A549 (cell line): ENCODE measurements at regions not wholly inside any gene's neighbourhood (a gene's known extent, or its start where the extent isn't known, plus 50 kb on each side); places are given as distances from the start of the nearest gene placed in this dataset.
A peak's percentile ranks its signal among the peaks of the same experiment; 100 is the strongest.

Experiments
- ATAC-seq, 2 experiments: fragments of 200-7000 bp in 1 of 2; fragments of >200 bp in 1 of 2; cut with Nextera tagmentation in 1 of 2; cut with Tn5 transposase in 1 of 2; 3 replicates each; pipeline versions ENCODE4 v1.8.0 to v1.9.1; 2018 to 2020; ENCODE audit warnings: mild to moderate bottlenecking in 1 of 2, moderate library complexity in 1 of 2
- CTCF ChIA-PET: fragments of 300-600 bp; sonication (Branson Sonifier 250); formaldehyde crosslinking; extraction: SDS; loops from one replicate; lab custom pipeline; 2021; ENCODE audit warnings: antibody characterized with exemption, inconsistent platforms; lab: Yijun Ruan, JAX
- POLR2A ChIA-PET: fragments of 350-600 bp; formaldehyde crosslinking; extraction: SDS; loops from one replicate; lab custom pipeline; 2021; ENCODE audit warnings: antibody characterized with exemption, inconsistent platforms; lab: Yijun Ruan, JAX
- DNase-seq, 2 experiments: peaks; one replicate each; pipeline versions ENCODE4 v3.0.0 to v3.0.0-alpha.2; 2011 to 2016; ENCODE audit warnings: low read depth in 1 of 2, low spot score in 1 of 2
- FAIRE-seq: peaks from 2 replicates; lab custom pipeline; 2011; peaks lifted over from hg19 to GRCh38; lab: Jason Lieb, UNC
- H3K27ac ChIP-seq, 2 experiments: fragments of >200 bp; sonication (Bioruptor Twin); formaldehyde crosslinking; 3 replicates each; pipeline ENCODE4 v1.5.1; 2016 to 2017
- H3K4me1 ChIP-seq: fragments of >200 bp; sonication (Bioruptor Twin); formaldehyde crosslinking; 3 replicates; pipeline ENCODE4 v1.6.1; 2016
- H3K4me2 ChIP-seq: fragments of >200 bp; sonication (Bioruptor Twin); formaldehyde crosslinking; 3 replicates; pipeline ENCODE4 v1.6.1; 2016
- H3K4me3 ChIP-seq: fragments of >200 bp; sonication (Bioruptor Twin); formaldehyde crosslinking; 3 replicates; pipeline ENCODE4 v1.5.1; 2016
- H3K9me3 ChIP-seq: fragments of >200 bp; sonication (Bioruptor Twin); formaldehyde crosslinking; 3 replicates; pipeline ENCODE4 v1.6.1; 2016
- CHD4 ChIP-seq: fragments of 200-600 bp; sonication (generic); IDR thresholded peaks from 2 replicates; pipeline ENCODE4 v1.6.1; 2016; ENCODE audit warnings: antibody characterized with exemption, mild to moderate bottlenecking, borderline replicate concordance
- EHF ChIP-seq: fragments of 250-450 bp; sonication (Bioruptor Pico); IDR thresholded peaks from 2 replicates; pipeline ENCODE4 v1.5.0; 2020; ENCODE audit warnings: mild to moderate bottlenecking
- EP300 ChIP-seq, 2 experiments: fragments of >200 bp; sonication (Bioruptor Twin); formaldehyde crosslinking; IDR thresholded peaks; 2 replicates in 1 of 2; 3 replicates in 1 of 2; pipeline ENCODE4 v1.6.1; 2016 to 2017
- GATA3 ChIP-seq: IDR thresholded peaks from 2 replicates; pipeline ENCODE4 v1.6.1; 2012; ENCODE audit warnings: borderline replicate concordance
- HEYL ChIP-seq: fragments of 250-450 bp; sonication (Bioruptor Pico); IDR thresholded peaks from 2 replicates; pipeline ENCODE4 v1.8.0; 2021; ENCODE audit warnings: mild to moderate bottlenecking, moderate library complexity
- JUN ChIP-seq, 2 experiments: fragments of >200 bp; sonication (Bioruptor Twin); formaldehyde crosslinking; IDR thresholded peaks; 2 replicates in 1 of 2; 3 replicates in 1 of 2; pipeline ENCODE4 v1.6.1; 2016 to 2017
- KDM1A ChIP-seq: fragments of 200-600 bp; sonication (generic); IDR thresholded peaks from 2 replicates; pipeline ENCODE4 v1.6.1; 2016; ENCODE audit warnings: low read depth, mild to moderate bottlenecking
- KDM5A ChIP-seq: fragments of 200-600 bp; sonication (generic); IDR thresholded peaks from 2 replicates; pipeline ENCODE4 v1.6.1; 2016; ENCODE audit warnings: antibody characterized with exemption, mild to moderate bottlenecking
- MAZ ChIP-seq: fragments of 150-350 bp; IDR thresholded peaks from 2 replicates; pipeline ENCODE4 v1.6.1; 2014; ENCODE audit warnings: antibody characterized with exemption, low read depth, low read length, borderline replicate concordance
- NFE2L2 ChIP-seq: fragments of 150-350 bp; conservative IDR thresholded peaks from 2 replicates; pipeline ENCODE4 v1.6.1; 2014; ENCODE audit warnings: low read length
- NPAS2 ChIP-seq: fragments of 250-450 bp; sonication (Bioruptor Pico); IDR thresholded peaks from 2 replicates; pipeline ENCODE4 v1.8.0; 2022; ENCODE audit warnings: mild to moderate bottlenecking, moderate library complexity, borderline replicate concordance
- PBX3 ChIP-seq: IDR thresholded peaks from 2 replicates; pipeline ENCODE4 v1.6.1; 2012
- PHF8 ChIP-seq: fragments of 200-600 bp; sonication (generic); IDR thresholded peaks from 2 replicates; pipeline ENCODE4 v1.6.1; 2016; ENCODE audit warnings: low read depth, mild to moderate bottlenecking, antibody characterized with exemption, moderate library complexity, borderline replicate concordance
- POLR2A ChIP-seq: IDR thresholded peaks from 2 replicates; pipeline ENCODE4 v1.6.1; 2012; ENCODE audit warnings: mild to moderate bottlenecking, low read length
- RFX5 ChIP-seq: fragments of 450-650 bp; IDR thresholded peaks from 2 replicates; pipeline ENCODE4 v1.7.1; 2014; ENCODE audit warnings: antibody characterized with exemption, mild to moderate bottlenecking, moderate library complexity
- RNF2 ChIP-seq: fragments of 200-600 bp; sonication (generic); IDR thresholded peaks from 2 replicates; pipeline ENCODE4 v1.6.1; 2016; ENCODE audit warnings: low read depth, mild to moderate bottlenecking, antibody characterized with exemption, moderate library complexity, borderline replicate concordance
- SREBF2 ChIP-seq: fragments of 450-650 bp; IDR thresholded peaks from 2 replicates; pipeline ENCODE4 v1.6.1; 2014; ENCODE audit warnings: mild to moderate bottlenecking, moderate library complexity
- ZNF302 ChIP-seq: fragments of 250-450 bp; sonication (Bioruptor Pico); IDR thresholded peaks from 2 replicates; pipeline ENCODE4 v1.9.0; 2021; ENCODE audit warnings: inconsistent platforms, mild to moderate bottlenecking, moderate library complexity
- ZSCAN20 ChIP-seq: fragments of 250-450 bp; sonication (Bioruptor Pico); IDR thresholded peaks from 2 replicates; pipeline ENCODE4 v1.8.0; 2022; ENCODE audit warnings: mild to moderate bottlenecking, moderate library complexity
- WGBS: methylation state at CpG from one replicate; pipeline ENCODE4 v1.1.6; 2017; ENCODE audit errors: missing lambda C conversion rate; 5-methylcytosine and 5-hydroxymethylcytosine counted together
- TF ChIP-seq, protein P1 (sequence below): IDR thresholded peaks from 2 replicates; pipeline ENCODE4 v1.6.1; 2012

- H3K4me1 ChIP-seq, result no peaks in the 10 kb centered on the region
- H3K27ac ChIP-seq, result no peak overlapping the region
- DNase-seq (no peak), ATAC-seq (no peak), FAIRE-seq (peak; percentile 23)
- ChIA-PET CTCF (no interaction called here), POLR2A (no interaction called here)
- no peak overlapping the region for H3K4me2 ChIP-seq
- no peak overlapping the region for H3K4me3 ChIP-seq
- H3K9me3 ChIP-seq, result no peaks in the 10 kb centered on the region
- WGBS, result 64% methylated on average over 1 of the region's 1 CpG
- TF ChIP-seq JUN (IDR thresholded peaks at IDR 0.05) (no peak), HEYL (no peak), ZNF302 (CRISPR knock-in tag) (no peak), RNF2 (no peak), PBX3 (no peak), EHF (CRISPR knock-in tag) (no peak), POLR2A (no peak), PHF8 (no peak), KDM1A (no peak), CHD4 (no peak), SREBF2 (no peak)
- TF ChIP-seq, protein P1, sequence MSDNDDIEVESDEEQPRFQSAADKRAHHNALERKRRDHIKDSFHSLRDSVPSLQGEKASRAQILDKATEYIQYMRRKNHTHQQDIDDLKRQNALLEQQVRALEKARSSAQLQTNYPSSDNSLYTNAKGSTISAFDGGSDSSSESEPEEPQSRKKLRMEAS, result no peak
- TF ChIP-seq, all 56 proteins: peak for 0
Observed at GRCh38 chr3:110736332-110736731, 335.3 kb upstream of the NECTIN3 start.

GRCh38 chr3:110738531-110738930, 333.1 kb upstream of the NECTIN3 start:
- Histone ChIP-seq H3K4me3 (no peak overlapping the region), H3K9me3 (no peaks in the 10 kb centered on the region)
- no peak for DNase-seq
- CTCF ChIA-PET, result no interaction called here
- TF ChIP-seq KDM5A (no peak), RFX5 (no peak)
- TF ChIP-seq, all 56 proteins: peak for 0
- 86% methylated on average over 1 of the region's 1 CpG for WGBS
- POLR2A ChIA-PET, result no interaction called here
- ATAC-seq, result no peak
- no peak overlapping the region for H3K4me2 ChIP-seq
- peaks cover 11% of the 10 kb centered on the region for H3K4me1 ChIP-seq
- no peak overlapping the region for H3K27ac ChIP-seq
- FAIRE-seq, result no peak

DNA sequence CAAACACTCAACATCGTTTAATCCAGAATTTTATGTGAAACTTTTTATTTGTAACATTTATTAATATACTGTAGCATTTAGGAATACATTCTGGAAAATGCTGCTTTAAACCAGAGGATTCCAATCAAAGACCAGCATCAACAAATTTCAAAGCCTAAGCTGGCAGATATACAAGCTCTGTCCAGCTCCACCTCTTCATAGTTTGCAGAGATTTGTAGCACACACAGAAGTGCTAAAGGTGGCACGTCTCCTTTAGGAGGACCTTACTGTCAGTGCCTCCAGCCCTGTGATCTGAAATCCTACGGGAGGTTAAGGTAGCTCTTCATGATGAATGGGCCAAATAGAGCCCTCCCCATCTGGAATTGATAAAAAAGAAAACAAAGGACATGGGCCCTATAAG, 329.7 kb upstream of the NECTIN3 start:
- no peak overlapping the region for H3K4me2 ChIP-seq
- ATAC-seq (no peak), DNase-seq (no peak), FAIRE-seq (no peak)
- no peak overlapping the region for H3K27ac ChIP-seq
- CTCF ChIA-PET, result no interaction called here
- WGBS, result 73% methylated on average over 3 of the region's 3 CpGs
- TF ChIP-seq ZSCAN20 (no peak), POLR2A (no peak), NPAS2 (CRISPR knock-in tag) (no peak), NFE2L2 (no peak), RFX5 (no peak), EP300 (IDR thresholded peaks at IDR 0.05) (no peak)
- POLR2A ChIA-PET, result no interaction called here
- H3K4me1 ChIP-seq, result peaks cover 15% of the 10 kb centered on the region
- no peak overlapping the region for H3K4me3 ChIP-seq
- no peaks in the 10 kb centered on the region; the same call in 2 of the 3 replicates for H3K9me3 ChIP-seq

GRCh38 chr3:110743202-110743601, 328.4 kb upstream of the NECTIN3 start:
- FAIRE-seq, result no peak
- no peak overlapping the region for H3K4me3 ChIP-seq
- ChIA-PET CTCF (interaction anchor here (1.2 kb wide), 1 partner anchor 10 kb away, joined by 3 read pairs; no protein-coding TSS in a partner anchor), POLR2A (no interaction called here)
- H3K27ac ChIP-seq, result 0 out of 6 replicates have a peak overlapping the region, but pooled peaks of 1 of the 2 experiments have one; percentile 36
- peak in 1 of 2 experiments; percentile 24 for DNase-seq
- WGBS, result 0% methylated on average over 1 of the region's 1 CpG
- H3K9me3 ChIP-seq, result no peaks in the 10 kb centered on the region; the same call in 2 of the 3 replicates
- TF ChIP-seq GATA3, result peak; percentile 40; the same call in 1 of the 2 replicates
- TF ChIP-seq MAZ, result no peak
- TF ChIP-seq, all 56 proteins: peak for 1
- Histone ChIP-seq H3K4me1 (peaks cover 15% of the 10 kb centered on the region), H3K4me2 (peak overlapping the region; percentile 64)
- no peak; a peak in 1 of 6 replicates for ATAC-seq
